Keratinocyte (primary cell): ENCODE measurements at regions not wholly inside any gene's neighbourhood (a gene's known extent, or its start where the extent isn't known, plus 50 kb on each side); places are given as distances from the start of the nearest gene placed in this dataset.

Experiments
- EZH2 ChIP-seq: IDR thresholded peaks from one replicate; pipeline ENCODE4 v1.6.1; 2012; ENCODE audit warnings: inconsistent platforms, mild to moderate bottlenecking, low read length, moderate library complexity
- TF ChIP-seq, protein P1 (sequence below), 3 experiments: IDR thresholded peaks in 1 of 3; conservative IDR thresholded peaks in 1 of 3; optimal IDR thresholded peaks in 1 of 3; 2 replicates in 2 of 3; 3 replicates in 1 of 3; pipeline versions ENCODE3 to v1.5.1; 2011; ENCODE audit warnings: low read length in 3 of 3, mild to moderate bottlenecking in 3 of 3, moderate library complexity in 2 of 3, control low read depth in 1 of 3, inconsistent platforms in 1 of 3; ENCODE audit not compliant: insufficient read depth in 2 of 3; ENCODE audit errors: extremely low read depth in 1 of 3

- TF ChIP-seq, protein P1, sequence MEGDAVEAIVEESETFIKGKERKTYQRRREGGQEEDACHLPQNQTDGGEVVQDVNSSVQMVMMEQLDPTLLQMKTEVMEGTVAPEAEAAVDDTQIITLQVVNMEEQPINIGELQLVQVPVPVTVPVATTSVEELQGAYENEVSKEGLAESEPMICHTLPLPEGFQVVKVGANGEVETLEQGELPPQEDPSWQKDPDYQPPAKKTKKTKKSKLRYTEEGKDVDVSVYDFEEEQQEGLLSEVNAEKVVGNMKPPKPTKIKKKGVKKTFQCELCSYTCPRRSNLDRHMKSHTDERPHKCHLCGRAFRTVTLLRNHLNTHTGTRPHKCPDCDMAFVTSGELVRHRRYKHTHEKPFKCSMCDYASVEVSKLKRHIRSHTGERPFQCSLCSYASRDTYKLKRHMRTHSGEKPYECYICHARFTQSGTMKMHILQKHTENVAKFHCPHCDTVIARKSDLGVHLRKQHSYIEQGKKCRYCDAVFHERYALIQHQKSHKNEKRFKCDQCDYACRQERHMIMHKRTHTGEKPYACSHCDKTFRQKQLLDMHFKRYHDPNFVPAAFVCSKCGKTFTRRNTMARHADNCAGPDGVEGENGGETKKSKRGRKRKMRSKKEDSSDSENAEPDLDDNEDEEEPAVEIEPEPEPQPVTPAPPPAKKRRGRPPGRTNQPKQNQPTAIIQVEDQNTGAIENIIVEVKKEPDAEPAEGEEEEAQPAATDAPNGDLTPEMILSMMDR (optimal IDR thresholded peaks at IDR 0.05 in 1 of 3, IDR thresholded peaks at IDR 0.05 in 1 of 3, conservative IDR thresholded peaks at IDR 0.05 in 1 of 3; ENCODE audit: extremely low read depth in 1 of 3, insufficient read depth in 2 of 3, low read length in 3 of 3) = no peak
- TF ChIP-seq EZH2 = no peak
Observed at GRCh38 chr2:188076149-188077056, 215.3 kb upstream of the GULP1 start.
